ENCODE measurements at regions not wholly inside any gene's neighbourhood (a gene's known extent, or its start where the extent isn't known, plus 50 kb on each side); places are given as distances from the start of the nearest gene placed in this dataset.
A peak's percentile ranks its signal among the peaks of the same experiment; 100 is the strongest.

DNA sequence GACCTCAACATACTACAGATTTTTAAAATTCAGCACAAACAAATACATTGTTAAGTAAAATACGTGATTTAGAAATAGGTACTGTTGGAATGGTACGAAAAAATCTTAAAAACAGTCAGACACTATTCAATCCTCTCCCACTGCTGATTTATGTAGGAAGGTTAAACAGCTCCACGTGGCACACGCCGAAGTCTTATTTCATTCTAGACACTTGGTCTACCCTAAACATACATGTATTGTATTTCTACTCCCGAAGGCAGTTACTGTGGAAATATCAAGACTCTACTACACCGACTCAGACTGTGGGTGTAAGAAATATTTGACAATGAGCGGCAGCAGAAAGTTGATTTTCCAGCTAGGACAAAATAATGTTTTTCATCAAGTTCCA, 130.6 kb downstream of the MPP7 start:
- no peaks in the 10 kb centered on the region for H3K36me3 ChIP-seq
- intact Hi-C loops (cut with DNase I) = no loop called here

GRCh38 chr10:28171468-28172222, 131.2 kb downstream of the MPP7 start:
- Histone ChIP-seq H3K36me3 (no peaks in the 10 kb centered on the region), H3K4me3 (peak overlapping the region in 3 of 4 donors; percentile 2 to 20 (median 16)), H3K27me3 (no peaks in the 10 kb centered on the region), H3K27ac (peak overlapping the region; percentile 39 to 74 (median 66)), H3K9me3 (no peaks in the 10 kb centered on the region), H3K4me1 (peaks cover 0 to 22% (median 12%) of the 10 kb centered on the region in 4 donors)
- TF ChIP-seq POLR2AphosphoS5 (IDR thresholded peaks at IDR 0.05) (peak; percentile 32 to 56 (median 52)), EP300 (IDR thresholded peaks at IDR 0.05) (no peak), POLR2A (IDR thresholded peaks at IDR 0.05) (no peak)
- DNase-seq = peak; percentile 84
- 36 to 65% methylated on average over 9 of the region's 9 CpGs for WGBS, 2 donors
- intact Hi-C loops (cut with DNase I) = no loop called here

More for the DNA sequence above, 130.6 kb downstream of the MPP7 start:
- H3K4me1 ChIP-seq = peaks cover 0 to 22% (median 12%) of the 10 kb centered on the region in 4 donors
- WGBS, 2 donors = 96% methylated on average over 8 of the region's 8 CpGs
- no peaks in the 10 kb centered on the region for H3K9me3 ChIP-seq
- no peak for DNase-seq
- TF ChIP-seq EP300 (IDR thresholded peaks at IDR 0.05) (no peak), POLR2AphosphoS5 (IDR thresholded peaks at IDR 0.05) (no peak), POLR2A (IDR thresholded peaks at IDR 0.05) (no peak)
- TF ChIP-seq, protein P1, sequence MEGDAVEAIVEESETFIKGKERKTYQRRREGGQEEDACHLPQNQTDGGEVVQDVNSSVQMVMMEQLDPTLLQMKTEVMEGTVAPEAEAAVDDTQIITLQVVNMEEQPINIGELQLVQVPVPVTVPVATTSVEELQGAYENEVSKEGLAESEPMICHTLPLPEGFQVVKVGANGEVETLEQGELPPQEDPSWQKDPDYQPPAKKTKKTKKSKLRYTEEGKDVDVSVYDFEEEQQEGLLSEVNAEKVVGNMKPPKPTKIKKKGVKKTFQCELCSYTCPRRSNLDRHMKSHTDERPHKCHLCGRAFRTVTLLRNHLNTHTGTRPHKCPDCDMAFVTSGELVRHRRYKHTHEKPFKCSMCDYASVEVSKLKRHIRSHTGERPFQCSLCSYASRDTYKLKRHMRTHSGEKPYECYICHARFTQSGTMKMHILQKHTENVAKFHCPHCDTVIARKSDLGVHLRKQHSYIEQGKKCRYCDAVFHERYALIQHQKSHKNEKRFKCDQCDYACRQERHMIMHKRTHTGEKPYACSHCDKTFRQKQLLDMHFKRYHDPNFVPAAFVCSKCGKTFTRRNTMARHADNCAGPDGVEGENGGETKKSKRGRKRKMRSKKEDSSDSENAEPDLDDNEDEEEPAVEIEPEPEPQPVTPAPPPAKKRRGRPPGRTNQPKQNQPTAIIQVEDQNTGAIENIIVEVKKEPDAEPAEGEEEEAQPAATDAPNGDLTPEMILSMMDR (IDR thresholded peaks at IDR 0.05) = no peak
- no peak overlapping the region for H3K4me3 ChIP-seq
- H3K27ac ChIP-seq = peak overlapping the region in 3 of 4 donors; percentile 62 to 74 (median 70)
- H3K27me3 ChIP-seq = no peaks in the 10 kb centered on the region

DNA sequence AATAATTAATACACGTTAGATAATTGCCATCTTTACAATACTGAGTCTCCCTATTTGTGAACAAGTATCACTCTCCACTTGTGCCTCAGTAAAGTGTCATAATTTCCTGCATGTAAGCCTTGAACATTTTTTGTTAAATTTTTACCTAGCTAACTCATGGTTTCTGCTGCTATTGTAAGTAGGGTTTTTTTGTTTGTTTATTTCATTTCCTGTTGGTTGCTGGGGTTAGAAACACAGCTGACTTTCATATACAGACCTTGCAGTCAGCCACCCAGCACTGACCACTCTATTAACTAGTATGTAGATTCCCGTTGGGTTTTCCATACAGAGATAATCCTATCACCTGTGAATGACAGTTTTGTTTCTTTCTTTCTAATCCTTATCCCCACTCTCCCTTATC, 133.3 kb downstream of the MPP7 start:
- H3K4me1 ChIP-seq = peaks cover 0 to 22% (median 12%) of the 10 kb centered on the region in 4 donors
- no peak for DNase-seq
- no peak overlapping the region for H3K4me3 ChIP-seq
- H3K36me3 ChIP-seq = no peaks in the 10 kb centered on the region
- H3K9me3 ChIP-seq = no peaks in the 10 kb centered on the region
- H3K27me3 ChIP-seq = no peaks in the 10 kb centered on the region
- TF ChIP-seq, protein P1 (IDR thresholded peaks at IDR 0.05) = no peak
- TF ChIP-seq POLR2A (IDR thresholded peaks at IDR 0.05) (no peak), EP300 (IDR thresholded peaks at IDR 0.05) (no peak), POLR2AphosphoS5 (IDR thresholded peaks at IDR 0.05) (no peak)
- WGBS, 2 donors = 67 to 86% methylated on average over 2 of the region's 2 CpGs
- no peak overlapping the region for H3K27ac ChIP-seq
- intact Hi-C loops (cut with DNase I) = no loop called here

- intact Hi-C loops (cut with DNase I) = no loop called here
- H3K27me3 ChIP-seq = no peaks in the 10 kb centered on the region
- DNase-seq = no peak
- TF ChIP-seq, protein P1 (IDR thresholded peaks at IDR 0.05) = no peak
- TF ChIP-seq POLR2AphosphoS5 (IDR thresholded peaks at IDR 0.05) (no peak), EP300 (IDR thresholded peaks at IDR 0.05) (no peak)
- H3K27ac ChIP-seq = no peak overlapping the region
- H3K4me1 ChIP-seq = peaks cover 0 to 13% (median 7%) of the 10 kb centered on the region in 4 donors
- H3K4me3 ChIP-seq = no peak overlapping the region
- 68 to 87% methylated on average over 6 of the region's 6 CpGs for WGBS, 2 donors
- H3K36me3 ChIP-seq = no peaks in the 10 kb centered on the region
- H3K9me3 ChIP-seq = peaks cover 0 to 4% (median 0%) of the 10 kb centered on the region in 4 donors
Observed at GRCh38 chr10:28160866-28161405, 141.9 kb downstream of the MPP7 start.

- DNase-seq = no peak
- TF ChIP-seq, protein P1 (IDR thresholded peaks at IDR 0.05) = no peak
- TF ChIP-seq EP300 (IDR thresholded peaks at IDR 0.05) (no peak), POLR2A (IDR thresholded peaks at IDR 0.05) (no peak), POLR2AphosphoS5 (IDR thresholded peaks at IDR 0.05) (no peak)
- intact Hi-C loops (cut with DNase I) = no loop called here
- H3K9me3 ChIP-seq = peaks cover 0 to 4% (median 0%) of the 10 kb centered on the region in 4 donors
- no peaks in the 10 kb centered on the region for H3K27me3 ChIP-seq
- no peak overlapping the region for H3K27ac ChIP-seq
- H3K4me3 ChIP-seq = no peak overlapping the region
- H3K36me3 ChIP-seq = no peaks in the 10 kb centered on the region
- H3K4me1 ChIP-seq = peaks cover 0 to 15% (median 10%) of the 10 kb centered on the region in 4 donors
Observed at GRCh38 chr10:28157379-28157778, 145.5 kb downstream of the MPP7 start.
